Right lobe of liver (tissue), 4 donors: ENCODE measurements at regions not wholly inside any gene's neighbourhood (a gene's known extent, or its start where the extent isn't known, plus 50 kb on each side); places are given as distances from the start of the nearest gene placed in this dataset.

Experiments used
- POLR2A ChIP-seq: fragments of 450-650 bp; IDR thresholded peaks from one replicate; pipeline ENCODE4 v1.6.1; 2017; ENCODE audit warnings: antibody characterized with exemption, mild to moderate bottlenecking
- TF ChIP-seq, protein P1 (sequence below), 4 donors: fragments of 200-600 bp in 3 of 4; fragments of 450-650 bp in 1 of 4; IDR thresholded peaks; one replicate each; pipeline versions ENCODE4 v1.5.1 to v1.8.0; 2016 to 2022; ENCODE audit warnings: antibody characterized with exemption in 4 of 4, mild to moderate bottlenecking in 2 of 4
- donor health status: DM: no; HTN: no; CAD: no.
- donor health status: DM: no; HTN: no; CAD: no.
- donor health status: DM: no; HTN: yes; CAD: no.

DNA sequence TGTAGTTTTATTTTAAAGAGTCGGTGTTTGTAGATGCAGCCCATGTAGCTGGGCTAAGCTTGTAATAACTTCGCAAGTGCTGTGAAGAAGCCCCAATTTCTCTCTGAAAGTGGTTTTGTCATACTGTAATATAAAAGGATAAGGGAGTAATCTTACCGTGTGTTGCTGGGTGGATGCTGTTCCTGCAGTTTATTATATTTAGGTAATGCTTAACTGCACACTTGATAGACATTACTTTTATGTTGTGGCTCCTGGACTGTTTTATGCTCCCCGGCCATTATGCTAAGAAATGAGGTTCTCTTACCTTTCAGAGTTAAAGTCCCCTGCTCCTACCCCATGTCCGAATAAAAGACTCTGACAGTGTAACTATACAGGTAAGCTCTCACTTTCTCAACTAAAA, 789.4 kb downstream of the RPA4 start:
- TF ChIP-seq, protein P1, sequence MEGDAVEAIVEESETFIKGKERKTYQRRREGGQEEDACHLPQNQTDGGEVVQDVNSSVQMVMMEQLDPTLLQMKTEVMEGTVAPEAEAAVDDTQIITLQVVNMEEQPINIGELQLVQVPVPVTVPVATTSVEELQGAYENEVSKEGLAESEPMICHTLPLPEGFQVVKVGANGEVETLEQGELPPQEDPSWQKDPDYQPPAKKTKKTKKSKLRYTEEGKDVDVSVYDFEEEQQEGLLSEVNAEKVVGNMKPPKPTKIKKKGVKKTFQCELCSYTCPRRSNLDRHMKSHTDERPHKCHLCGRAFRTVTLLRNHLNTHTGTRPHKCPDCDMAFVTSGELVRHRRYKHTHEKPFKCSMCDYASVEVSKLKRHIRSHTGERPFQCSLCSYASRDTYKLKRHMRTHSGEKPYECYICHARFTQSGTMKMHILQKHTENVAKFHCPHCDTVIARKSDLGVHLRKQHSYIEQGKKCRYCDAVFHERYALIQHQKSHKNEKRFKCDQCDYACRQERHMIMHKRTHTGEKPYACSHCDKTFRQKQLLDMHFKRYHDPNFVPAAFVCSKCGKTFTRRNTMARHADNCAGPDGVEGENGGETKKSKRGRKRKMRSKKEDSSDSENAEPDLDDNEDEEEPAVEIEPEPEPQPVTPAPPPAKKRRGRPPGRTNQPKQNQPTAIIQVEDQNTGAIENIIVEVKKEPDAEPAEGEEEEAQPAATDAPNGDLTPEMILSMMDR (IDR thresholded peaks at IDR 0.05): no peak
- TF ChIP-seq POLR2A: no peak
